Activated naive CD4-positive, alpha-beta T cell (primary cell): ENCODE measurements at regions not wholly inside any gene's neighbourhood (a gene's known extent, or its start where the extent isn't known, plus 50 kb on each side); places are given as distances from the start of the nearest gene placed in this dataset.

Experiments used
- DNase-seq, 4 experiments: peaks; one replicate each; lab custom pipeline; 2025; lab: John Stamatoyannopoulos, UW

DNA sequence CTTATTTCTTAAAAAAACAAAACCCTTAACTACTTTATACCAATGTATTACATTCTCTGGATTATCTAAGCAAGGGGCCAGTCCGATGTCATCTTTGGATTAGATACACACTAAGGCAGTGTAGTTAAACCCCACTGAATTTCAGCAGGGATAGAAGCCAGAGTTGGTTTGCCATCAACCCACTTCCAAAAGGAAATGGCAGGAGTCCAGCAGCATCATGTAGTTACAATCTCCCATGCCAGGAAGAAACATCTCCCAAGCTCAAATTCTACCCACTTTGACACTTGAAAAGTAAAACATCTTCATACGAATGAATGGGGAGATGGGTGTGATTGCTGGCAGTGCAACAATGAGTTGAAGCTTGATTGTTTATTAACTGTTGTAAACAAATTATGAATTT, 203.5 kb upstream of the PLXNC1 start:
- DNase-seq = no peak

DNA sequence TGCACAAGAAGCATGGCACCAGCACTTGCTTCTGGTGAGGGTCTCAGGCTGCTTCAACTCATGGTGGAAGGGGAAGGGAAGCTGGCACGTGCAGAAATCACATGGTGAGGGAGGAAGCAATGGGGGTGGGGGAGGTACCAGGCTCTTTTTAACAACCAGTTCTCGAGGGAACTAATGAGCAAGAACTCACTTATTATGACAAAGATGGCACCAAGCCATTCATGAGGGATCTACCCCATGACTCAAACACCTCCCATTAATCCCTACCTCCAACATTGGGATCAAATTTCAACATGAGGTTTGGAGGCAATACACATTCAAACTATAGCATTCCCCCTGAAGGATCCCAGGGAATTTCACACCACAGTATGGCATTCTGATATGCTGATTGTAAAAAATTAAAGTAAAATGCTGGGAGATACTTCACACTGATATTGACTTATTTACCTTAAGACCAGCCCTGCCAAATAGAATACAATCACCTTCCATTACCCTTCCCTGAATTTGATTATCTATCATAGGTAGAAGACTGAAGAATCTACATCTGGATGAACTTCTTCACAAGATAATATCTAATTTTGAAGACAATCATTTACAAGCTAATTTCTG, 201.7 kb upstream of the PLXNC1 start:
- no peak for DNase-seq

DNA sequence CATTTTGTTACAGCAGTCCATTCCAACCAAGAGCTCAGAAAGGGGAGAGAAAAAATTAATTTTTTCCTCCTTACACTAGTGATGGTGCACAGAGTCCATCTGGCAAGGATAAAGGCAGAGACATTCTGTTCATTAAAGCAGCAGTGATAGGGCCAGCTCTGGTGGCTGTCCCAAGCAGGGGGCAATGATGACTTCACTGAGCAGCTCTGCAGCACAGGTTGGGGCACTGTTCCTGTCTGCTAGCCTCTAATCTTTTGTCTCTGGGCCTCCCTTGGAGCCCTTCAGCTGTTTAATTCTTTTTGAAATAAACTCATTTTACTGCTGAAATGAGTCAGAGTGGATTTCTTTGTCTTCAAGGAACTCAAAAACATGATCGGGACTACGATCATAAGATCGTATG, 200.9 kb upstream of the PLXNC1 start:
- DNase-seq = no peak

DNA sequence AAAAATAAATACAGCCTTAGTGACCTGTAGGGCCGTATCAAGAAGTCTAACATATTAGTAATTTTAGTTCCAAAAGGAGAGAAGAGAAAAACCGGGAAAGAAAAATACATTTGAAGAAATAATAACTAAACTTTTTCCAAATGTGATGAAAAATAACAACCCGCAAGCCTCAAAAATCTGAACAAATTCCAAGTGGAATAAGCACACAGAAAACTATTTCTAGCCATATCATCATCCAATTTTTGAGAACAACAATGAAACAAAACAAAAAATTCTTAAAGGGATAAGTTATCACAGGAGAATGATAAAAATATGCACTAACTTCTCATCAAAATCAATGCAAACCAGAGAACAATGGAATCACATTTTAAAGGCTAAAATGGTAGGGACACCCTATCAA, 198.1 kb upstream of the PLXNC1 start:
- DNase-seq = no peak

DNA sequence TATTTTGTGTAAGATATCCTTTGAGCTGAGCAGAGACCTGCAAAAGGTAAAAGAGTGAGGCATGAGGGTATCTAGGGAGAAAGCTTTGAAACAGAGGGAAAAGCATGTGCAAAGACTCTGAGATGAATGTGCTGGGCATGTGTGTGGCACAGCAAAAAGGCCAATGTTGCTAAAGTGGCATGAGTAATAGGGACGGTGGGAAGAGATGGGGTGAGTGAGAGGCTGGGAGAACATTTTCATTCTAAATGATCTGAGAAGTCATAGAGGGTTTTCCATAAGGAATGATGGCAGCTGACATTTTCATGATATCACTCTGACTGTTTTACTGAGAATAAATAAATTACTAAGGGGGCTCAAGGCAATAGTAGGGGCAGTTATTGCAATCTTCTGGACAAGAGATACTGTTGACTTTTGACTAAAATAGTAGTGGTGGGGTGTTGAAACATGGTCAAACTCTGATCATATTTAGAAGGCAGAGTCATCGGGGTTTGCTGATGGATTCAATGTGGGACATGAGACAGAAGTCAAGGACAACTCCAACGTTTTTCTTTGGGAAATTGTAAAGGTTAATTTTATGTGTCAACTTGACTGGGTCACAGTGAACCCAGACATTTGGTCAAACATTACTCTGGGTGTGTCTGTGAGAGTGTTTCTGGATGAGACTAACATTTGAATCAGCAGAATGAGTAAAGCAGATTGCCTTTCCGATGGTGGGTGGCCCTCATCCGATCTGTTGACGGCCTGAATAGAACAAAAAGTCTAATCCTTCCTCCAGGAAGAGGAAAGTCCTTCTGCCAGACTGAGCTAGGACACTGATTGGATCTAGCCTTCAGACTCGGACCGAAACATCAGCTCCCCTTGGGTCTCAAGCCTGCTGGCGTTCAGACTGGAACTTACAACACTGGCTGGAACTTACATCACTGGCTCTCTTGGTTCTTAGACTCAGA, 193.9 kb upstream of the PLXNC1 start:
- no peak for DNase-seq

DNA sequence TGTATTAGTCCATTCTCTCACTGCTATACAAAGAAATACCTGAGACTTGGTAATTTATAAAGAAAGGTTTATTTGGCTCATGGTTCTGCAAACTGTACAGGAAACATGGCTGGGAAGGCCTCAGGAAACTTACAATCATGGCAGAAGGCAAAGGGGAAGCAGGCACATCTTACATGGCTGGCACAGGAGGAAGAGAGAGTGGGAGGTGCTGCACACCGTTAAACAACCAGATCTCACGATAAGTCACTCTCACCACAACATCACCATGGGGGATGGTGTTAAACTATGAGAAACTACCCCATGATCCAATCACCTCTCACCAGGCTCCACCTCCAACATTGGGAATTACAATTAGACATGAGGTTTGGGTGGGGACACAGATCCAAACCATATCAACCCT, 191.8 kb upstream of the PLXNC1 start:
- DNase-seq = no peak

DNA sequence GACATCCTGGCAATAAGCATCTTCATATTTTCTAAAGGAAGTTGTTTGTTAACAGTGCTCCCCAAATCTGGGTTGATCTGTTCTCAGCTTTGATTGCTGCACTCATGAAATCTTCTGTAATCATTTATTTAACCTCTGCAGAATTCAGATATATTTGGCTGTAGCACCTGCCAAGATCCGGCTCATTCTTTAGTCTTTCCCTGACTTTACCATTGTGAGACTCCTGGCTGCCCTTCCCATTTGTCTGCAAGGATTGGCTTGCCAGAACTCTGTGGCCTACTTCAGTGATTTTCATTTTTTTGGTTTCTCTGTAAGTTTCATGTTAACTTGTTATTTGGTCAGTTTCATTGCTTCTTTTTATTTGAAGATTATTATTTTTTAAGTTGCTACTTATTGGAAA, 191.2 kb upstream of the PLXNC1 start:
- no peak for DNase-seq

DNA sequence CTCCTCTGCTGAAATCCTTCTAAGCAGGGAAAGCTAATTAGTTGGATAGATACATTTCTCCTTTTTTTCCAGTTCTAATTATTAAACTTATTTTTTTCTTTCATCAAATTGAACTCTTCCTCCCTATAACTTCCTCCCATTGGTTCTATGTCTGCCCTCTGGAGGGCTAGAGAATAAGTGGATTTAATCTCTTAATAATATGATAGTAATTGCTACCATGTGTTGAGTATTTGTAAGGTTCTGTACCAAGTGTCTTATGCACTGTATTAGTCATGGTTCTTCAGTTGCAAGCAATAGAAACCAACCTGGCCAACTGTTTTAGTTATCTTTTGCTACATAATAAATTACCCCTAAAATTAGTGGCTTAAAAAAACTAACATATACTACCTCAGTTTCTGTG, 190.5 kb upstream of the PLXNC1 start:
- no peak for DNase-seq

DNA sequence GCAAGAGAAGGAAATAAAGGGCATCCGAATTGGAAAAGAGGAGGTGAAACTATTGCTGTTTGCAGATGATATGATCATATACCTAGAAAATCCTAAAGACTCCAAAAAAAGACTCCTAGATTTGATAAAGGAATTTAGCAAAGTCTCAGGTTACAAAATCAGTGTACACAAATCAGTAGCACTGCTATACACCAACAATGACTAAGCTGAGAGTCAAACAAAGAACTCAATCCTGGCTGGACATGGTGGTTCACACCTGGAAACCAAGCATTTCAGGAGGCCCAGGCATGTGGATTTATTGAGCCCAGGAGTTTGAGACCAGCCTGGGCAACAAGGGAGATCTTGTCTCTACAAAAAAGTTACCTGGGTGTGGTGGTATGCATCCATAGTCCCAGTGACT, 188.7 kb upstream of the PLXNC1 start:
- DNase-seq = no peak

DNA sequence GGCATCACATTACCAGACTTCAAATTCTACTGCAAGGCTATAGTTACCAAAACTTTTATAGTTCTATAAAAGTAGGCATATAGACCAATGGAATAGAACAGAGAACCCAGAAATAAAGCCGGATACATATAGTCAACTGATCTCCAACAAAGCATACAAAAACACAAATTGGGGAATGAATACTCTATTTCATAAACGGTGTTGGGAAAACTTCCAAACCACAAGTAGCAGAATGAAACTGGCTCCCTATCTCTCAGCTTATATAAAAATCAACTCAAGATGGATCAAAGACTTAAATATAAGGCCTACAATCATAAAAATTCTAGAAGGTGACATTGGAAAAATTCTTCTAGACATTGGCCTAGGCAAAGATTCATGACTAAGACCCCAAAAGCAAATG, 187.9 kb upstream of the PLXNC1 start:
- DNase-seq = no peak

DNA sequence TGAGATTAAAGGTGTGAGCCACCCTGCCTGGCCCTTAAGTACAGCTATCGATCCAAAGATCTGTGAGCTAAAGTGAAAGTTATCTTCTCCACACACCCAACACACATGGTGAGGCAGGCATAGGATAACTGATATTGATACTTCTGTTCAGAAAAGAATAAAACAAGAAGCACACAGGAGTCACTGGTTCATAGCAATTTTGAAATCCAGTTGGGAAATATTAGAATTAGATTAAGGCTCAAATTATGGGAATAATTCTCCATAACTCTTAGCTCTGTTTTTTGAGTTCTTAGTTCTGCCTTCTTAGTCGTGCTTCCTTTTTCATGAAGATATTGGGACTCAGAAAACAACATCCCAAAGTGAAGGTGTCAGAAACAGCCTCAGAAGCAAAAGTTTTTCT, 186.0 kb upstream of the PLXNC1 start:
- DNase-seq = no peak

DNA sequence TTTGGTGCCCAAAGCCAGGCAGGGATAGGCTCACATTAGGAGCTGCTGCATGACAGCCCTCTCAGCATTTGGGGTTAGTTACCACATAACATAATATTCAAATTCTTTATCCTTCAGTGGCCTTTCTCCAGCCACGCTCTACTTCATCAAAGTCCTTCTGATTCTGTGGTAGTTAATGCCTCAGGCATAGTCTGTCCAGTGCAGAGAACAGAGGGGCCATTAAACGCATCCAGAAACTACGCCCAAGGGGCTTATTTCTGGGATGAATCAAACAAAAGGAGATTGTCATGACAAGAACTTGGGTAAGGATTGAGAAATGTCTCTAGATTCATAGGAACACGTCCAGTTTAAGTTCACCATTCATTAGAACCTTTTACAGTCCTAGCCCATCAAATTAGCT, 183.4 kb upstream of the PLXNC1 start:
- no peak for DNase-seq

DNA sequence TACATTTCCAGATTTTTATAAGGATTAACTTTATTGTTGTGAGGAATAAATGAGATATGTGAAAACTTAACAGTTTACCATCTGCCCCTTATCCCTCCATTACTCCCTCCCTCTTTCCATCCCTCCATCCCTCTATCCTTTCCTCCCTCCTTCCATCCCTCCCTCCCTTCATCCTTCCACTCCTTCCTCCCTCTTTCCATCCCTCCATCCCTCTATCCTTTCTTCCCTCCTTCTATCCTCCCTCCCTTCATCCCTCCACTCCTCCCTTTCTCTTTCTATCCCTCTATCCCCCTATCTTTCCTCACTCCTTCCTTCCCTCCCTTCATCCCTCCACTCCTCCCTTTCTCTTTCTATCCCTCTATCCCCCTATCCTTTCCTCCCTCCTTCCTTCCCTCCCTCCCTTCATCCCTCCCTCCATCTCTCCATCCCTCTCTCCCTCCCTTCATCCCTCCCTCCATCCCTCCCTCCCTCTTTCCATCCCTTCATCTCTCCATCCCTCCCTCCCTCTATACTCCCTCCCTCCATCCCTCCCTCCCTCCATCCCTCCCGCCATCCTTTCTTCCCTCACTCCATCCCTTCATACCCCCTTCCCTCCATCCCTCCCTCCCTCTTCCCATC, 181.8 kb upstream of the PLXNC1 start:
- no peak for DNase-seq

DNA sequence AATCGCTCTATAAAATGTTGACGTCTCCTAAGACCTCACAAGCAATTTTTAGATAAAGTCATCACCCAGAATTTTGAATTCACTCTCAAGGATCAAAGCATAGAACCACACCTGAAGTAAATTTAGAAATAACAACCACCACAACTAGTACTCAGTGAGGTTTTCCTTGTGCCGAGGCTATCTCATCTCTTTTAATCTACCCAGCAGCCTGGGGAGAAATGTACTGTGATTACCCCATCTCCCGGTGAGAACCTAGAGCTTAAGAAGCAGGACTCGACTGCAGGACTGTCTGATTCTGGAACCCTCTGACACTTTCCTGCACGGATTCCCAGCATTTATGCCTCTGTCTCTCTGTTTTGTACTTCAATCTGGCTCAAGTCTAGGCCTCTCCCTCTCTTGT, 180.9 kb upstream of the PLXNC1 start:
- no peak for DNase-seq

DNA sequence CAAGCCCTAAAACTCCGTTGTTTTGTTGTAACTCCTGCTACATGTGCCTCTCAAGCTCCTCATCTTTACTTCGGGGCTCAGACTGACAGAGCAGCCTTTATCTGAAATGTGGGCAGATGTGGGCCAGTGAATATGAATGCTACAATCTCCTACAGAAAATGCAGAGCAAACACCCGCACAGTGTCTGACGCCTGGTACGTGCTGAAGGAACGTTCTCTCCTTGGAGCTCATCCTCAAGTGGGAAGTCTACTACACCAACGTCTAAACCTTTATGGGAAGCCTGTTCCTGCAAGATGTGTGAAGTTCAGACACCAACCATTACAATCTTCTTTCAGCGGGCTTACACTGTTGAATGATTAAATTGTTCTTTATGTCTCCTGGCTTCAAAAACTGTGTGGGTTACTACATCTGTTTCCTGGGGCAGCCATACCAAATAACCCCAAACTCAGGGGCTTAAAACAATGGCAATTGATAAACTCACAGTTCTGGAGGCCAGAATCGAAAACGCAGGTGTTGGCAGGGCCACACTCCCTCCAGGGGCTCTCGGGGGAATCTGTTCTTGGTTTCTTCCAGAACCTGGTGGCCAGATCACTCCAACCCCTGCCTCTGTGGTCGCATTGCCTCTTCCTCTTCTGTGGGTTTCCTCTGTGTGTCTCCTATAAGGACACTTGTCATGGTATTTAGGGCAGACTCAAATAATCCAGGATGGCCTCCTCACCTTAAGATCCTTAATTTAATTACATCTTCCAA, 179.7 kb upstream of the PLXNC1 start:
- no peak for DNase-seq

DNA sequence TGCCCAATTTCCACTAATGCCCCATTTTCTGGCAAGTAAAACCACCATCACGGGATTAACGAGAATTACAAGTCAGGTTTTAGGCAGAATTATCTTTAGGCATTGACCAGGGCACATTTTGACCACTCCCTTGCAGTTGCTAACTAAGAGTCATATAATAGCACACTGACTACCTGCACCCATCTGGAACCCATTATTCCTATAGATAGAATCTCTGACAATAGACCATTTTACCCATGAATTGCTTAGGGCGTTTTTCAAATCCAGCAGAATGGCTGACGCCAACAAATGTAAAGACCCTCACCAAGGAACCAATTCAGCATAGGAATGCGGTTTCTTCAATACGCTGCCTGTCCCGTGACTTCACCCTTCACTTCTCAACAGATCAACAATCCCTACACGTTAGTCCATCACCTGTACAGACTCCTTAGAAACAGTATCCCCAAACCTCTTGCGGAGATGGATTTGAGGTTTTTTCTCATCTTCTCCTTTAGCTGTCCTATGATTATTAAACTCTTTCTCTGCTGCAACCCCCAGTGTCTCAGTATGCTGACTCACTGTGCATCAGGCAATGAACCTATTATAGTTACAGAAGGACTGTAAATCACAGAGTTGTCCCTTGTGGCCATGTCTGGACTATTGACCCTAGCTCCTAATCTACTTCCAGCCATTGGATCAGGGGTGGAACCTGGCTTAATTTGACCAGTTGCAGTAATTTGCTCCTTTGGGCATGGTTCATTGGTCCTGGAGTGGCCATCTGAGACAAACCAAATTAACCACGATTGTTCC, 177.3 kb upstream of the PLXNC1 start:
- DNase-seq = no peak

DNA sequence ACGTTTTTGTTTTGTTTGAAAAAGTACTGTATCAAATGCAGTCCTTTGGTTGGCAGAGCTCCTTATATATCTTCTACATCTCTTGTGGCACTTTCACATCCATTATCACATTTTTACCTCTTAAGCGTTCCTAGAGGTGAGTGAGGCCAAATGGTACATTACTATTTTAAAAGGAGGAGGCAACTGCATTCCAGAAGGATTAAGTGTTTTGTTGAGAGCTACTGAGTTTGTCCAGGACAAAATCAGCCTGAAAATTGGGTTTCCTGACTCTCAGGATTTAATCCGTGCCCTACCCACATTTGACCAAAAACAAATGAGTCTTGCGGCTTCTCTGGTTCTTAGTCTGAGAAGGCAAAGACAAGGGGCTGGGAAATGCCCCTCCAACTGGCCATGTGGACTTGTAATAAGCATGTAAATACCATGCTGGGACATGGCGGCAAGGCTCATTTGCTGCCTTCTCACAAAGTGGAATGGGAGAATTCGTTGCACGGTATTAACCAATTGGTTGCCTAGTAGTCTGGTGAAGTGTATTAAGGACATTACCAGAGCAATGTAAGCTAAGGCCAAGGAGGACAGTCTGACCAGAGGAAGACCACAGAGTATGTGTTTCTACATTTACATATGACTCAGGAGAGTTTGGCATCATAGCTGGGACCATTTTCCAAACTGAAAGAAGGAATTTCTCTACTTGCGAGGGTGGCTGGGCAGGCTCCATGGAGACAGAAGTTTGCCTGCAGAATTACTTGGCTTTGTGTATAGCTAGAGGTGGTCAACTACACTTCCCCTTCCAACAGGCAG, 175.8 kb upstream of the PLXNC1 start:
- no peak for DNase-seq

DNA sequence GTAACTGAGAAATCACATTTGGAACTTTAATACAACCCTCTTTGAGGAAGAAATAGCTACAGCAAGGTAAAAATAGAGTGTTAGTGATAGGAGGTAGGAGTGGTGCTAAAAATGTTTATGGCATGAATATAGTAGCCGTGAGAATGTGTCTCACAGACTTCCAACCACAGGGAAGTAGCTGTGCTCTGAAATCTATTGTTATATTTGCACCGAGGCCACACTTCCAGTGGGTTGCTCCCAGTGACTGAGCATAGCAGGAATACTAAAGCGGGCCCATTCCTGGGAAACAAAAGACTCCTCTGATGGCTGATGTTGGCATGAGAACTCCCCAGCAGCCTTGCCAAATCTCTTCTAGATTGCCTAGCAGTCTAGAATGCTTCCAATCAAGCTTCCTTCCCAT, 174.1 kb upstream of the PLXNC1 start:
- DNase-seq = no peak

DNA sequence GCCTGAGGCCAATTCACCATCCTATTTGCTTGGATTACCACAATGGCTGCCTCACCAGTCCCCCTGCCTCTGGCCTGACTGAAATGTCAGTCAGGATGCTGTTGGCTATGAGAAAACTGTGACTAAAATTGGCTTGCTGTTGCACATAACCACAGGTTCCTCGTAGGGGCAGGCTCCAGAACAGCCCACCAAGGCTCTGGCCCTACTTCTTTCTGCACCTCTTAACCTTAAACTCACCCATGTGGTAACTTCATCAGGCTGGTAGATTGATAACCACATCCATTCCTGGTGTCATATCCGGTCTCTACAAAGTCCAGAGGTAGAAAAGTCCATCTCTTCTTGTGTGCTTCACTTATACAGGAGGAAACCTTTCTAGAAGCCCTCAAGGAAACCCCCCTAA, 172.4 kb upstream of the PLXNC1 start:
- DNase-seq = no peak

DNA sequence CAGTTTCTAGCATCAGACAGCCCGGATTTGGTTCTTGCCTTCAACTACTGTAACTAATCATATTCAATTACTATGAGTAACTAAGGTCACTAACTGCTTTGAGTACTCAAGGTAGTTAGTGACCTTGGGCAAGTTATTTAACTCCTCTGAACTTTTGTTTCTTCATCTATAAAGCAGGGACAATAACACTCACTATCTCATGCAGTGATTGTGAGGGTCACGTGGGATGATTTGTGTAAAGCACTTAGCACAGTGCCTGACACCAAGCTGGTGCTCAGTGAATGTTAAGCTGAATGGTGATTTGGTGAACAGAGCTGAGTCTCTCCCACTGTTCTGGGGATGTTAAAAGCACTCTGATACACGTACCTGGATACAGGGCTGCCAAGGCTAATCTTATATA, 171.3 kb upstream of the PLXNC1 start:
- DNase-seq = no peak

DNA sequence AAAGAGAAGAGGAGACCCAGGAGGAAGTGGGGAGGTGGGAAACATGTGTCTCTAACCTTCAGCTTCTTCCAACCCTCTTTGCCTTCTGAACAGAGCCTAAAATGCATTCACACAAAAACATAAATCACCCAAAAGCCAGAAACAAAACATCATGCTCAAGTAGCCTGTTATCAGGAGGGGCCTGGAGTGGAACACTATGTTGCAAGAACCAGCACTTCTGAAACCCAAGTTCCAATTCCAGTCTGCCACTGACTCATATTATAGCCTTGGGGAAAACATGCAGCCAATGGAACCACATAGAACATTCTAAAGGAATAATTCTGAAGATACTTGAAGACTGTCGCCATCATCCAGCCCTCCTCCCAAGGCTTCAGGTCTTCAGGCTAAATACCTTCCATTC, 169.8 kb upstream of the PLXNC1 start:
- DNase-seq = no peak
